ENCODE measurements at regions not wholly inside any gene's neighbourhood (a gene's known extent, or its start where the extent isn't known, plus 50 kb on each side); places are given as distances from the start of the nearest gene placed in this dataset.

DNA sequence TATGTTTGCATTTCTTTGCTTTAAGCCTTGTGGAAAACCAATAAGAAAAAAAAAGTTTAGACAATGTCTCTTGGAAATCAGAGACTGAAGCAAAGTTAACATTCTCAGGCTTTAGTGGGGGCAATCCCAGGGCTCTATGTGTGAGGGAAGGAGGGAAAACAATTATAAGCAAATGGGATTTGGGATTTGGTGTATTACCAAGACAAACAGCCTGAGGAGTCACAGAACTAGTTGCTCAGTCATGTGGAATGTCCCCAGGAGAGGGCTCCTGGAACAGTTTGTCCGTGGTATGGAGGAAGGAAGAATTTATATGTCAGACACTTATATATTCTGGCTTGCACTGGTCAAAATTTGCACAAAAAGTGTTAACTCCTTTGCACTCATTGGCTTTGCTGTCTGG lies 562.9 kb upstream of the TPK1 start:
- ChIA-PET POLR2A (no interaction called here), CTCF (no interaction called here), RAD21 (ENCODE audit: low non-redundant PET in 1 of 2, low total read pairs in 2 of 2, uncharacterized antibody in 2 of 2, unreplicated experiment in 2 of 2) (no interaction called here)
- intact Hi-C loops (cut with micrococcal nuclease) = no loop called here
- ATAC-seq (no peak), DNase-seq (ENCODE audit: low read depth, low spot score) (no peak)
- Histone ChIP-seq H3K9ac (ENCODE audit: low read length) (no peak overlapping the region), H3K36me3 (ENCODE audit: control insufficient read depth in 1 of 2, insufficient read depth in 2 of 2, low read length in 2 of 2) (no peaks in the 10 kb centered on the region), H2AFZ (ENCODE audit: low read depth, low read length, poor library complexity, severe bottlenecking) (no peak overlapping the region), H3K4me1 (ENCODE audit: control insufficient read depth in 1 of 2, insufficient read depth in 2 of 2, low read length in 2 of 2) (no peaks in the 10 kb centered on the region), H3K4me3 (replicated peaks in 1 of 2; ENCODE audit: low read depth in 1 of 2, low read length in 2 of 2) (no peak overlapping the region), H3K9me2 (ENCODE audit: insufficient read depth) (no peaks in the 10 kb centered on the region), H3K9me3 (ENCODE audit: control insufficient read depth in 1 of 2, insufficient read depth in 1 of 2, low read depth in 1 of 2, low read length in 2 of 2) (peaks cover 0 to 11% of the 10 kb centered on the region in 2 experiments; a peak in 2 of 4 replicates), H3K27me3 (ENCODE audit: insufficient read depth, low read length) (no peaks in the 10 kb centered on the region), H3K4me2 (ENCODE audit: low read length) (no peak overlapping the region), H3K79me2 (ENCODE audit: insufficient read depth, low read length) (no peaks in the 10 kb centered on the region), H3K27ac (ENCODE audit: low read depth, low read length) (no peak overlapping the region), H4K20me1 (ENCODE audit: insufficient read depth) (no peaks in the 10 kb centered on the region)
- TF ChIP-seq SP1 (IDR thresholded peaks at IDR 0.05; ENCODE audit: low read depth) (no peak), RAD21 (IDR thresholded peaks at IDR 0.05; ENCODE audit: low read depth) (no peak), FOSL1 (IDR thresholded peaks at IDR 0.05; ENCODE audit: low read depth) (no peak), SRF (IDR thresholded peaks at IDR 0.05; ENCODE audit: low read depth) (no peak), ELF1 (IDR thresholded peaks at IDR 0.05; ENCODE audit: borderline replicate concordance, low read depth) (no peak), SIN3A (IDR thresholded peaks at IDR 0.05; ENCODE audit: low read depth) (no peak), POLR2AphosphoS5 (IDR thresholded peaks at IDR 0.05; ENCODE audit: low read depth, low read length) (no peak), ZNF274 (IDR thresholded peaks at IDR 0.05; ENCODE audit: low read depth, low read length) (no peak), ZFX (IDR thresholded peaks at IDR 0.05) (no peak), CEBPB (IDR thresholded peaks at IDR 0.05; ENCODE audit: low read depth) (no peak)
- TF ChIP-seq, protein P1, sequence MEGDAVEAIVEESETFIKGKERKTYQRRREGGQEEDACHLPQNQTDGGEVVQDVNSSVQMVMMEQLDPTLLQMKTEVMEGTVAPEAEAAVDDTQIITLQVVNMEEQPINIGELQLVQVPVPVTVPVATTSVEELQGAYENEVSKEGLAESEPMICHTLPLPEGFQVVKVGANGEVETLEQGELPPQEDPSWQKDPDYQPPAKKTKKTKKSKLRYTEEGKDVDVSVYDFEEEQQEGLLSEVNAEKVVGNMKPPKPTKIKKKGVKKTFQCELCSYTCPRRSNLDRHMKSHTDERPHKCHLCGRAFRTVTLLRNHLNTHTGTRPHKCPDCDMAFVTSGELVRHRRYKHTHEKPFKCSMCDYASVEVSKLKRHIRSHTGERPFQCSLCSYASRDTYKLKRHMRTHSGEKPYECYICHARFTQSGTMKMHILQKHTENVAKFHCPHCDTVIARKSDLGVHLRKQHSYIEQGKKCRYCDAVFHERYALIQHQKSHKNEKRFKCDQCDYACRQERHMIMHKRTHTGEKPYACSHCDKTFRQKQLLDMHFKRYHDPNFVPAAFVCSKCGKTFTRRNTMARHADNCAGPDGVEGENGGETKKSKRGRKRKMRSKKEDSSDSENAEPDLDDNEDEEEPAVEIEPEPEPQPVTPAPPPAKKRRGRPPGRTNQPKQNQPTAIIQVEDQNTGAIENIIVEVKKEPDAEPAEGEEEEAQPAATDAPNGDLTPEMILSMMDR (IDR thresholded peaks at IDR 0.05 in 2 of 3, conservative IDR thresholded peaks at IDR 0.05 in 1 of 3; ENCODE audit: borderline replicate concordance in 1 of 3, insufficient read depth in 1 of 3, low read depth in 2 of 3, low read length in 2 of 3) = no peak
- TF ChIP-seq, protein P2, sequence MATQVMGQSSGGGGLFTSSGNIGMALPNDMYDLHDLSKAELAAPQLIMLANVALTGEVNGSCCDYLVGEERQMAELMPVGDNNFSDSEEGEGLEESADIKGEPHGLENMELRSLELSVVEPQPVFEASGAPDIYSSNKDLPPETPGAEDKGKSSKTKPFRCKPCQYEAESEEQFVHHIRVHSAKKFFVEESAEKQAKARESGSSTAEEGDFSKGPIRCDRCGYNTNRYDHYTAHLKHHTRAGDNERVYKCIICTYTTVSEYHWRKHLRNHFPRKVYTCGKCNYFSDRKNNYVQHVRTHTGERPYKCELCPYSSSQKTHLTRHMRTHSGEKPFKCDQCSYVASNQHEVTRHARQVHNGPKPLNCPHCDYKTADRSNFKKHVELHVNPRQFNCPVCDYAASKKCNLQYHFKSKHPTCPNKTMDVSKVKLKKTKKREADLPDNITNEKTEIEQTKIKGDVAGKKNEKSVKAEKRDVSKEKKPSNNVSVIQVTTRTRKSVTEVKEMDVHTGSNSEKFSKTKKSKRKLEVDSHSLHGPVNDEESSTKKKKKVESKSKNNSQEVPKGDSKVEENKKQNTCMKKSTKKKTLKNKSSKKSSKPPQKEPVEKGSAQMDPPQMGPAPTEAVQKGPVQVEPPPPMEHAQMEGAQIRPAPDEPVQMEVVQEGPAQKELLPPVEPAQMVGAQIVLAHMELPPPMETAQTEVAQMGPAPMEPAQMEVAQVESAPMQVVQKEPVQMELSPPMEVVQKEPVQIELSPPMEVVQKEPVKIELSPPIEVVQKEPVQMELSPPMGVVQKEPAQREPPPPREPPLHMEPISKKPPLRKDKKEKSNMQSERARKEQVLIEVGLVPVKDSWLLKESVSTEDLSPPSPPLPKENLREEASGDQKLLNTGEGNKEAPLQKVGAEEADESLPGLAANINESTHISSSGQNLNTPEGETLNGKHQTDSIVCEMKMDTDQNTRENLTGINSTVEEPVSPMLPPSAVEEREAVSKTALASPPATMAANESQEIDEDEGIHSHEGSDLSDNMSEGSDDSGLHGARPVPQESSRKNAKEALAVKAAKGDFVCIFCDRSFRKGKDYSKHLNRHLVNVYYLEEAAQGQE (IDR thresholded peaks at IDR 0.05; ENCODE audit: low read depth) = no peak
- TF ChIP-seq, protein P3, sequence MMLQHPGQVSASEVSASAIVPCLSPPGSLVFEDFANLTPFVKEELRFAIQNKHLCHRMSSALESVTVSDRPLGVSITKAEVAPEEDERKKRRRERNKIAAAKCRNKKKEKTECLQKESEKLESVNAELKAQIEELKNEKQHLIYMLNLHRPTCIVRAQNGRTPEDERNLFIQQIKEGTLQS (IDR thresholded peaks at IDR 0.05) = no peak
- TF ChIP-seq, protein P4, sequence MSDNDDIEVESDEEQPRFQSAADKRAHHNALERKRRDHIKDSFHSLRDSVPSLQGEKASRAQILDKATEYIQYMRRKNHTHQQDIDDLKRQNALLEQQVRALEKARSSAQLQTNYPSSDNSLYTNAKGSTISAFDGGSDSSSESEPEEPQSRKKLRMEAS (IDR thresholded peaks at IDR 0.05) = no peak
- BruUV-seq (replicated peaks) = no TSS peak

Measured in HCT116 (cell line).